ENCODE measurements at regions not wholly inside any gene's neighbourhood (a gene's known extent, or its start where the extent isn't known, plus 50 kb on each side); places are given as distances from the start of the nearest gene placed in this dataset.

DNA sequence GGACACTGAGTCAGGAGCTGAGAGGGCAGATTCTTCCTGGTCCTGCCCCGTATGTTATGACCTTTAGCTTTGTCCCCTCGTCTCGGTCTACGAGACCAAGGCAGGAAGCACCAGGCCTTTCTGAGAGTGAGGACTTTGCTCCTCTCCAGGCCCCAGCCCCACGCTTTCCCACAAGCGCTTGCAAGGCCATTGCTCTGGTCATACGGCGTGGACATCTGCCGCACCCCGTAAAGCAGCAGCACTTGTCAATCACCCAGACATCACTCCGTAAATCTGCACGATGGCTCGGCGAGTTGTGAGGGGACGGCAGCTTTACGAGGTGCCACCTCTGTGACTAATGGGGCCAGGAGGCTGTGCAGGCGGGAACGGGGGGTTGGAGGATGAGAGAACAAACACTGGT, 100.8 kb upstream of the TWIST2 start:
- TF ChIP-seq, protein P1, sequence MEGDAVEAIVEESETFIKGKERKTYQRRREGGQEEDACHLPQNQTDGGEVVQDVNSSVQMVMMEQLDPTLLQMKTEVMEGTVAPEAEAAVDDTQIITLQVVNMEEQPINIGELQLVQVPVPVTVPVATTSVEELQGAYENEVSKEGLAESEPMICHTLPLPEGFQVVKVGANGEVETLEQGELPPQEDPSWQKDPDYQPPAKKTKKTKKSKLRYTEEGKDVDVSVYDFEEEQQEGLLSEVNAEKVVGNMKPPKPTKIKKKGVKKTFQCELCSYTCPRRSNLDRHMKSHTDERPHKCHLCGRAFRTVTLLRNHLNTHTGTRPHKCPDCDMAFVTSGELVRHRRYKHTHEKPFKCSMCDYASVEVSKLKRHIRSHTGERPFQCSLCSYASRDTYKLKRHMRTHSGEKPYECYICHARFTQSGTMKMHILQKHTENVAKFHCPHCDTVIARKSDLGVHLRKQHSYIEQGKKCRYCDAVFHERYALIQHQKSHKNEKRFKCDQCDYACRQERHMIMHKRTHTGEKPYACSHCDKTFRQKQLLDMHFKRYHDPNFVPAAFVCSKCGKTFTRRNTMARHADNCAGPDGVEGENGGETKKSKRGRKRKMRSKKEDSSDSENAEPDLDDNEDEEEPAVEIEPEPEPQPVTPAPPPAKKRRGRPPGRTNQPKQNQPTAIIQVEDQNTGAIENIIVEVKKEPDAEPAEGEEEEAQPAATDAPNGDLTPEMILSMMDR (tag by site-specific recombination; IDR thresholded peaks at IDR 0.05) = no peak
- no peak for TF ChIP-seq ZNF350 (tag by site-specific recombination; IDR thresholded peaks at IDR 0.05)
- TF ChIP-seq TRIM28 (IDR thresholded peaks at IDR 0.05; ENCODE audit: borderline replicate concordance, low read length) = no peak
- no peak for TF ChIP-seq ZNF768 (tag by site-specific recombination; IDR thresholded peaks at IDR 0.05)
- no peak for TF ChIP-seq PBX3 (CRISPR knock-in tag; IDR thresholded peaks at IDR 0.05)
- no peak for TF ChIP-seq REST (tag by site-specific recombination; IDR thresholded peaks at IDR 0.05)
